ENCODE measurements at regions not wholly inside any gene's neighbourhood (a gene's known extent, or its start where the extent isn't known, plus 50 kb on each side); places are given as distances from the start of the nearest gene placed in this dataset.
A peak's percentile ranks its signal among the peaks of the same experiment; 100 is the strongest.

GRCh38 chr3:10585945-10586344 lies 80.6 kb upstream of the ATP2B2 start:
- no peak for DNase-seq

DNA sequence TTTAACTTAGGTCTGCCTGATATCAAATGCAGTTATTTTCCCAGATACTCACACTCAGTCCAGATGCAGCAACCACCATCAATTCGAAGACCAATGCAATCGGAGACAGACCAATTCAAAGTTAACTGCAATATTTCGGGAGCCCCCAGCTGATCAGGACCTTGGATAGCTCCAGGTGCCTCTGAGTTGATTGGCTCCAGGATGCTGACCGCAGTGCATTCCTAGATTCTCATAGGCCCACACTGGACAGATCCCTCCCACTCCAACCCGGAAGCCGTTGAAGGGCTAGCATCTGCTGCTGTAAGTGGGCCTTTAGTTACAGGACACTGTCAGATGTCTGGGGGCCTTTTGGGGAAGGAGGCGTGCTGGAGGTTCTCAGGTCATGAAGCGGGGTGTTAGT lies 89.5 kb upstream of the ATP2B2 start:
- peak in 3 of 5 donors; percentile 14 to 33 (median 18) for DNase-seq

GRCh38 chr3:10596746-10597448 lies 91.5 kb upstream of the ATP2B2 start:
- no peak for DNase-seq

GRCh38 chr3:10597733-10598132 lies 92.3 kb upstream of the ATP2B2 start:
- DNase-seq, result no peak

GRCh38 chr3:10599017-10599416 lies 93.6 kb upstream of the ATP2B2 start:
- DNase-seq, result no peak

GRCh38 chr3:10599444-10599843 lies 94.1 kb upstream of the ATP2B2 start:
- no peak for DNase-seq

DNA sequence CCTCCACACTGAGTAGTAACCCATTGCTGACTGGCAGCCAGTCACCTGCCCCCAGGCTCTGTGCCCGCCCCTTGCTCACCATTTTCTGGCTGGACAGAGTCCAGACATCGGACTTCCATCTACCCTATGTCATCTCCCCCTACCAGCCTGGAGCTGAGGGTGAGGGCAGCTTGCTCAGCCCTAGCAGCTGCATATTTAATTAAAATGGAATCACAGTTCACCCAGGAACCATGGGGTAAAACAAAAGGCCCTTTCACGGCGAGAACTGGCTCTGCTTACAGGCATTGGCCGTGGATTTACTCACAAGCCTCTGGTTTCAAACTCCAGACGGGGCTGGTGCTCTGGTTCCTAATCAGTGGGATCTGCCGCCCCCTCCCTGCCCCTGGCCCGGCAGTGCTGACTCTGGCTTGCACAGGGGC lies 94.9 kb upstream of the ATP2B2 start:
- DNase-seq, result no peak

DNA sequence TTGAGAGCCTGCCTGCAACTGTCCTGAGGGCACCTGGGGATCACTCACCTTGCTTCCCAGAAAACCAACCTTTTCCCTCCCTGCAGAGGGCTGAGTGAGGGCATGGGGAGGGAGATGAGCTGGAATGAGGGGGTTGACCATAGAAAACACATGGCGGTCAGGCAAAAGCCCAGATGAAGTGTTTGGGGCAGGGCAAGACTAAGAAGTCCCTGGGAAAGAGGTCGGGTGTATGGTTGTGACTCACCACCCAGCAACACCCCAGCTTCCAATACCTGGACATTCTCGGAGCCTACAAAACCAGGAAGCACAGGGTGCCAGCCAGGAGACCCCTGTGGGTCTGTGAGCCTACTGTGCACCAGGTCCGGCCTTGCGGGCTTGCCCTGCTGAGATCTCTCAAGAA lies 95.3 kb upstream of the ATP2B2 start:
- no peak for DNase-seq

GRCh38 chr3:10601151-10601856 lies 95.9 kb upstream of the ATP2B2 start:
- no peak for DNase-seq

DNA sequence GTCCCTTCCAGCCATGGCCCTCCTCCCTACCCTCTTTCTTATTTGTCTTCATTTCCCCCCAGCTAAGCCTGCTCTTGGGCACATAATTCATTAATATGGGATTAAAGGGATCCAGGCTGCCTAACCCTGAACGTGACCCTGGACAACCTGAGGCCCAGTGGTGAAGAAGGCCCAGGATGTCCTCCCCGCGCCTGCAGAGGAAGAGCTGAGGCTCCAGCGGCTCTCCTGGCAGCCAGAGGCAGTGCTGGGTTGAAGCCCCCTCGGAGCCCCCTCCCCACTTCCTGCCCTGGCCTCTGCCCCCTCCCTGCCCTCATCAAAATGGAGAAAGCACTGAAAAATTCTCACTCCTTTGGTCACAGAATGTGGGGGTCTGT lies 96.5 kb upstream of the ATP2B2 start:
- DNase-seq, result no peak

DNA sequence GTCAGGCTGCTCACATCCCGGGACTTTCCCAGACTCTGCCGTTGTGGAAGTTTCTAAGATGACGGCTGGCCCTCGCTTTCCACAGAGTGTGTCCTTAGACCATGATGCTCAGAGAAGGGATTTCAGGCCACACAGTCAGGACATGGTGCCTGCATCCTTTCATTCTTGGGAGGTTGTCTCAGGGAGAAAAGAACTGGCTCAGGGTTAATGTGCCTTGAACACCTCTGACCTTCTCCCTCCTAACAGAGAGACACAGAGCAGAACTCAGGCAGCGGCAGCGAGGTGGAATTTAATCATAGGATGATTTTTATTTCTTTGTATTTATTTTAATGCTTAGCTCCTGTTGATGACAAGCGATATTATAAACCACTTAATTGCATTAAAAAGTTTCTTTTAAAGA lies 96.9 kb upstream of the ATP2B2 start:
- DNase-seq, result no peak

GRCh38 chr3:10602769-10603768 lies 97.7 kb upstream of the ATP2B2 start:
- peak in 4 of 5 donors; percentile 32 to 64 (median 50) for DNase-seq

GRCh38 chr3:10609134-10609533 lies 103.7 kb upstream of the ATP2B2 start:
- DNase-seq, result no peak

GRCh38 chr3:10614168-10614567 lies 108.8 kb upstream of the ATP2B2 start:
- no peak for DNase-seq

DNA sequence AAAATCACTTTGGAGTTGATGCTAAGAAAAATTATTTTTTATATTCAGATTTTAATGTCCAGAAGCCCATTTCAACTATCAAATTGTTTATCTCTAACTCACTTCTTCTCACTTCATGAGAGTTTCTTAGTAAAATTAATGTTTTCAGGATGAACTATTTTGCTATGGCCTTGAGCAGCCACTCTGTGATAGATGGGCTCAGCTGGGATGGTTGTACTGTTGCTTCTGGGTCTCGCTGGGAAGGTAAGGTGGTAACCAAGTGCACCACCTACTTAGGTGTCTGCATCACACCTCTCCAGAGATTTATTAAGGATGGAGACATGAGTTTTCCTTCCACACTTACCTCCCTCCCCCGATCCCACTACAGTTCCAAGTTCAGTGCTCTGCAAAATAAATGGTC lies 110.3 kb upstream of the ATP2B2 start:
- DNase-seq, result no peak

GRCh38 chr3:10616321-10616720 lies 110.9 kb upstream of the ATP2B2 start:
- no peak for DNase-seq

GRCh38 chr3:10619989-10620832 lies 114.8 kb upstream of the ATP2B2 start:
- DNase-seq, result no peak

DNA sequence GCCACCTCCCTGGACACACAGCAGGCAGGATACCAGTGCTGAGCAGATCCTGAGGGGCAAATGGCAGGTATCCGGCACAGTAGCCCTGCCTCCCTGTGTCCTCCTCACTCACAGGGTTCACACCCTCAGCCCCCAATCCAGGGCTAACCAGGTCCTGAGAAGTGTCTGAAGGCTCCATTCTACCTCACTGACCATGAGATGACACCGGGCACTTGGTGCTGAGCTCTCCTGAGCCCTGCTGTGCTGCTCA lies 115.4 kb upstream of the ATP2B2 start:
- DNase-seq, result no peak

DNA sequence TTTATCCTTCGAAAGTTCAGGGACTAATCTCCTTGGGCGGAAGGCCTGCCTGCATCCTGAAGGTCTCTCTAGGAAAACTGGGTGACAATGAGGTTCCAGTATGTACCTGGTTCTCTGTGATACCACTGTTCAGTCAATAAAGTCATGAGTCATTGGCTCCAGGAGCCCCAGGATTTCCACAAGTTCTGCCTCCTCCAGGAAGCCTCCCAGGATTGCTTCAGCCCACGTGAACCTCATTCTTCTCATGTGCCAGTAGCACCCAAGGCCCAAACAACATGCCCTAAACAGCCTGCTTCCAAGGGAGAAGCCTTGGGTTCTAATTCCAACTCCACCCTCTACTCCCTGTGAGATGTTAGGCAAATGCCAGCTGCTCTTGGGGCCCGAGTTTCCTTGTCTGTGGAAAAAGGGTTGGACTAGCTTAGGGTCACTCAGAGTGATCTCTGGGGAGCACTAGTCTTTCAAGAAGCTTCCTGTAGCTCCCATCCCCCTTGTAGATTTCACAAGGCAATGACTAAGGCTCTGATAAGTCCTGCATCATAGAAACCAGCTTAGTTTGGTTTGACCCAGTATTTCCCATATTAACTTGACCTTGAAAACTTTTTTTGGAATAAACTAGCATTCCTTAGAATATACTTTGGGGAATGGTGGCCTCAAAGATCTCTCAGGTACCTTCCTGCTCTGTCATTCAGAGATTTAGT lies 118.3 kb upstream of the ATP2B2 start:
- no peak for DNase-seq

DNA sequence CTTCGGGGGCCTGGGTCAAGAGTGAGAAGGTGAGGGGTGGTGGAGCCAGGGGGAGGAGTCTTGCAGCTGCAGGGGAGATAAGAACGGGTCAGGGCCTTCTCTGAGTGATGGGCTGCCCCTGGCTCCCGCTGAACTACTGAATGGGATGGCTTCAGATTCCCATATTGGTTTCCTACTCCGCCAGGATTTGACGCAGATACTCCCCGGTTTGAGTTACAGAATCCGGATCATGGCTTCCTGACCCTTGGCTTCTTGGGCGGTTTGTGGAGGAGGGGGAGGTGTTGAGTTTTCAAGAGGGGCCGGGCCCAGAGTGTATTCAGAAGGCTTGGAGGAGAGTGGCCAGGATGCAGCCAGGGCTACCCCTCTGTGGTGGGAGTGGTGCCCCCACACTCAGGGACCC lies 119.9 kb upstream of the ATP2B2 start:
- DNase-seq, result no peak

DNA sequence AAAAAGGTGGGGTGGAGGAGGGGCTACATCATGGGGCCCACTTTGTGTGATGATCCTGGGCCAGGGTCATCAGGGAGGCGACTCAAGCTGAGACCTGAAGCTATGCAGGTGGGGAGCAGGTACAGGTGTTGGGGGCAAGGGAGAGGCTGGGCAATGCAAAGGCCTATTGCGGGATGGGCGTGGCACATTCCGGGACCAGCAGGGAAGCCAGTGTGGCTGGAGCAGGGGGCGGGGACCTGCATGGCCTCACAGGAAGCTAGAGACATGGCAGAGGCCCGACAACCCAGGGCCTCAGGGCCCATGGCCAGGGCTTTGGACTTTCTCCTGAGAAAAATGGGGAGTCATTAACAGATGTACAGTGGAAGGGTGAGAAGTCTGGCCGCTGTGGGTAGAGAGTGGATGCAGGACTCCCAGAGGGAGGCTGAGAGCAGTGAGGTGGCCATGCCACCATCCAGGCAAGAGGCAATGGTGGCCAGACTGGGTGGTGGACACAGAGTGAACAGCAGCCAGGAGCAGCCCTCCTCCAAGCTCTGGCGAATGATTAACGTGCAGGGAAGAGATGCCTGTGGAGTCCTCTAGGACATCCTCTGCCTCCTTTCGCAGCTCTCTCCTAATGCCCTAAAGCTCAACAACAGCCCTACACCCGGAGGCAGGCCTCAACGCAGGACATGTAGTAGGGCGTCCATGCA lies 122.6 kb upstream of the ATP2B2 start:
- DNase-seq, result no peak
